ENCODE measurements at regions not wholly inside any gene's neighbourhood (a gene's known extent, or its start where the extent isn't known, plus 50 kb on each side); places are given as distances from the start of the nearest gene placed in this dataset.

GRCh38 chr20:50460115-50460607 is 50.0 kb upstream of the PTPN1 start:
- no peaks in the 10 kb centered on the region for H3K9me3 Mint-ChIP-seq
- ATAC-seq (no peak), DNase-seq (no peak)
- H3K4me3 Mint-ChIP-seq, result no peak overlapping the region
- H3K27ac Mint-ChIP-seq, result no peak overlapping the region
- H3K4me3 ChIP-seq (ENCODE audit: low read length), result no peak overlapping the region
- TF ChIP-seq, protein P1, sequence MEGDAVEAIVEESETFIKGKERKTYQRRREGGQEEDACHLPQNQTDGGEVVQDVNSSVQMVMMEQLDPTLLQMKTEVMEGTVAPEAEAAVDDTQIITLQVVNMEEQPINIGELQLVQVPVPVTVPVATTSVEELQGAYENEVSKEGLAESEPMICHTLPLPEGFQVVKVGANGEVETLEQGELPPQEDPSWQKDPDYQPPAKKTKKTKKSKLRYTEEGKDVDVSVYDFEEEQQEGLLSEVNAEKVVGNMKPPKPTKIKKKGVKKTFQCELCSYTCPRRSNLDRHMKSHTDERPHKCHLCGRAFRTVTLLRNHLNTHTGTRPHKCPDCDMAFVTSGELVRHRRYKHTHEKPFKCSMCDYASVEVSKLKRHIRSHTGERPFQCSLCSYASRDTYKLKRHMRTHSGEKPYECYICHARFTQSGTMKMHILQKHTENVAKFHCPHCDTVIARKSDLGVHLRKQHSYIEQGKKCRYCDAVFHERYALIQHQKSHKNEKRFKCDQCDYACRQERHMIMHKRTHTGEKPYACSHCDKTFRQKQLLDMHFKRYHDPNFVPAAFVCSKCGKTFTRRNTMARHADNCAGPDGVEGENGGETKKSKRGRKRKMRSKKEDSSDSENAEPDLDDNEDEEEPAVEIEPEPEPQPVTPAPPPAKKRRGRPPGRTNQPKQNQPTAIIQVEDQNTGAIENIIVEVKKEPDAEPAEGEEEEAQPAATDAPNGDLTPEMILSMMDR (IDR thresholded peaks at IDR 0.05), result no peak
- peaks cover 4 to 17% of the 10 kb centered on the region in 2 donors for H3K4me1 Mint-ChIP-seq
- H3K27ac ChIP-seq (ENCODE audit: low read length), result no peak overlapping the region
- no peaks in the 10 kb centered on the region for H3K36me3 ChIP-seq (ENCODE audit: control insufficient read depth, insufficient read depth, low read length)
- no peaks in the 10 kb centered on the region for H3K36me3 Mint-ChIP-seq
- intact Hi-C loops (cut with micrococcal nuclease), result loop anchor here (1.0 to 5.0 kb wide), 3 partner anchors 123 to 274 kb away; partner anchors contain the start of gene CEBPB
- H3K4me1 ChIP-seq (ENCODE audit: control insufficient read depth, insufficient read depth, low read length), result peaks cover 27% of the 10 kb centered on the region
- H3K27me3 Mint-ChIP-seq (ENCODE audit: low read depth in 2 of 2), result peaks cover 22 to 34% of the 10 kb centered on the region in 2 donors
- H3K27me3 ChIP-seq (ENCODE audit: control insufficient read depth, insufficient read depth, low read length), result peaks cover 23% of the 10 kb centered on the region
- H3K9me3 ChIP-seq (ENCODE audit: control insufficient read depth, insufficient read depth, low read length), result no peaks in the 10 kb centered on the region
- WGBS (ENCODE audit: insufficient coverage), result 79% methylated on average over 9 of the region's 9 CpGs
